GM18951 (cell line): ENCODE measurements at regions not wholly inside any gene's neighbourhood (a gene's known extent, or its start where the extent isn't known, plus 50 kb on each side); places are given as distances from the start of the nearest gene placed in this dataset.

Source experiments
- POLR2A ChIP-seq: IDR thresholded peaks from 4 replicates; pipeline ENCODE4 v1.6.1; 2011; ENCODE audit warnings: mild to moderate bottlenecking; ENCODE audit not compliant: insufficient read length, insufficient read depth; ENCODE audit errors: extremely low read depth
- in situ Hi-C: fragments of 300-500 bp; cut with MboI; formaldehyde crosslinking; loops from one replicate; pipeline ENCODE4 v1.12.0; 2022; ENCODE audit warnings: low sequenced_read_pairs, mixed read lengths, inconsistent platforms; ENCODE audit not compliant: unreplicated experiment

DNA sequence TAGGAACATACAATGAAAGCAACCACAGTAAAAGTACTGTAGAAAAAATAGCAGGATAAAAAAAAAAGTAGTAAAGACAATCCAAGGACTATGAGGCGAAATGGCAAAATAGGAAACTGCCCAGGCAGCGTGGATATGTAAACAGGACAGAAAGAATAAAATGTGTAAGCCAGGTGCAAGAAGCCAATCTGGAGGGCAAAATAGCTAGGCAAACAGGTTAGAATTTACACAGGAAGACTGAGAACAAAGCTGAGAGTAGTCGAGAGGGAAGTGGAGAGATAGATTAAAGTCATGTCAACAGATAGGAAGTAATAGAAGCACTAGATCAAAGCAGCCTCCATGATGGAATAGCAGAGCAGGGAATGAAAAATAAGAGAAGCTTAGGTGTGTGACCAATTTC is 124.2 kb upstream of the B3GALT2 start:
- no peak for TF ChIP-seq POLR2A
- in situ Hi-C loops, result no loop called here

DNA sequence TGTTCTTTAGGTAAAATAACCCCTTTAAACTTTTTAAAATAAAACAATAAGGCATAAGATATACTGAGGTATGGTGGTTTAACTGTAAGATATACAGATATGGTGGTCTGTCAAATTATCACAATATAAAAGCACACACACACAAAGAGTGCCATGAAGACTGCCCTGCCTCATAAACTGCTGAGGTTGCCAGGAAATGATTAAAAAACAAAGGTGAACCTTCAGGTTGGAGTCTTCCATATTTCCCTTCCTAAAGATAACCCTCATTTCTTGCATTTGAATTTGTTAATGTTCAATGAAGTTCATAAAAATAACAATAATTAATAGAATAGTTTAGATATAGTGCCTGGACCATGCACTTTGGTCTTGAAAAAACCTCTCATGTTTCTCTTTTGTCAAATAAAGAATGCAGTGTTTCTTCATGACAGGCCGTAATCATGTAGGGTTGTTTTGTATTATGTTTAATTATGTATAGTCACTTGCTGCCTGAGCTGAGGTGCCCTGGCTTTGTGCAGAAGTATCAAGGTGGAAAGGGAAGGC is 123.6 kb upstream of the B3GALT2 start:
- in situ Hi-C loops, result no loop called here
- no peak for TF ChIP-seq POLR2A

DNA sequence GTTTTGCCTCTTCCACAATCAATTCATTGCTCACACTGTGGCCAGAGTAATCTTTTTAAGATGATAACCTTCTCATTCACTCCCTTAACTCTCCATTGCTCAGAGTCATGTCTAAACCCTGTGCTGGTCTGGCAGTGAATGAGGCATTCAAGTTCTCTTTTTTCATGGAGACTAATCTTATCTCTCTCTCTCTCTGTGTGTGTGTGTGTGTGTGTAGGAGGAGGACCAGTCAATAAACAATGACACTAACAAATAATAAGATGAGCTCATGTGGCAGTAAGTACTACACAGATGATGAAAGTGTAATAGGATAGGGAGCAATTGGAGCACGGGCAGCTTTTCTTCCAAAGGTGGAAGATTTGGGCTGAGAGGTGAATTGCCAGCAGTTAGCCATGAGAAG is 122.0 kb upstream of the B3GALT2 start:
- no peak for TF ChIP-seq POLR2A
- in situ Hi-C loops, result no loop called here

DNA sequence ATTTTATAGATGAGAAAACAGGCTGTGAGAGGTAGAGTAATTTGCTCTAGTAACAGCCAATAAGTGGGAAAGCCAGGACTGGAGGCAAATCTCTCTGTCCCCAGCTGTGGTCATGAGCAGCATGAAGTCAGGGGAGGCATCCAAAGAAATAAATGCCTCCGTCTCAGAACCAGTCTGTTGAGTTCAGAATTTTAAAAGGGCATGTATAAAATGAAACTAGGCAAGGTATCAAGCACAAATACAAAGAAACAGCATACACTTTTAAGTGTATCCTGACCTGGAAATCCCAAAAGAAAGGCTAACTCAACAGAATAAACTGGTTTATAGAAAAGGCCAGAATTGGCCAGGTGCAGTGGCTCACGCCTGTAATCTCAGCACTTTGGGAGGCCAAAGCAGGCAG is 120.0 kb upstream of the B3GALT2 start:
- TF ChIP-seq POLR2A, result no peak
- in situ Hi-C loops, result no loop called here
